Mesendoderm (in vitro differentiated cells): ENCODE measurements at regions not wholly inside any gene's neighbourhood (a gene's known extent, or its start where the extent isn't known, plus 50 kb on each side); places are given as distances from the start of the nearest gene placed in this dataset.

Experiments used
- DNase-seq: peaks from one replicate; pipeline ENCODE4 v3.0.0; 2013
- H2AK5ac ChIP-seq: 2 replicates; pipeline ENCODE4 v1.6.1; 2013; ENCODE audit warnings: low read length, inconsistent platforms
- H2BK120ac ChIP-seq: 2 replicates; pipeline ENCODE4 v1.6.1; 2013; ENCODE audit warnings: low read depth, mild to moderate bottlenecking, low read length, moderate library complexity, mixed read lengths
- H2BK15ac ChIP-seq: replicated peaks from 2 replicates; pipeline ENCODE4 v1.6.1; 2013; ENCODE audit warnings: low read depth, mild to moderate bottlenecking, moderate library complexity
- H2BK5ac ChIP-seq: 2 replicates; pipeline ENCODE4 v1.6.1; 2013; ENCODE audit warnings: low read length, inconsistent platforms
- H3K18ac ChIP-seq: 2 replicates; pipeline ENCODE4 v1.6.1; 2013; ENCODE audit warnings: mild to moderate bottlenecking, low read length, mixed read lengths
- H3K23ac ChIP-seq: one replicate; pipeline ENCODE4 v1.6.1; 2013; ENCODE audit warnings: low read length
- H3K27ac ChIP-seq: 2 replicates; pipeline ENCODE4 v1.5.1; 2013; ENCODE audit warnings: low read depth, mild to moderate bottlenecking, inconsistent platforms, low read length, moderate library complexity
- H3K27me3 ChIP-seq: 2 replicates; pipeline ENCODE4 v1.6.1; 2013; ENCODE audit warnings: low read length, control low read depth, mild to moderate bottlenecking, inconsistent platforms; ENCODE audit not compliant: insufficient read depth, poor library complexity
- H3K36me3 ChIP-seq: 2 replicates; pipeline ENCODE4 v1.6.1; 2013; ENCODE audit warnings: low read length, inconsistent platforms; ENCODE audit not compliant: control insufficient read depth, insufficient read depth
- H3K4ac ChIP-seq: one replicate; pipeline ENCODE4 v1.6.1; 2013; ENCODE audit warnings: low read depth, mild to moderate bottlenecking, low read length, moderate library complexity
- H3K4me1 ChIP-seq: 2 replicates; pipeline ENCODE4 v1.6.1; 2013; ENCODE audit warnings: low read depth, low read length, inconsistent platforms; ENCODE audit not compliant: control insufficient read depth
- H3K4me2 ChIP-seq: 2 replicates; pipeline ENCODE4 v1.6.1; 2013; ENCODE audit warnings: low read length
- H3K4me3 ChIP-seq: 2 replicates; pipeline ENCODE4 v1.5.1; 2013; ENCODE audit warnings: mild to moderate bottlenecking, low read length
- H3K56ac ChIP-seq: one replicate; pipeline ENCODE4 v1.6.1; 2013; ENCODE audit warnings: low read length
- H3K79me1 ChIP-seq: 2 replicates; pipeline ENCODE4 v1.6.1; 2013; ENCODE audit warnings: low read length, inconsistent platforms
- H3K79me2 ChIP-seq: 2 replicates; pipeline ENCODE4 v1.6.1; 2013; ENCODE audit warnings: mild to moderate bottlenecking, low read length; ENCODE audit not compliant: control insufficient read depth, insufficient read depth
- H3K9ac ChIP-seq: 2 replicates; pipeline ENCODE4 v1.6.1; 2013; ENCODE audit warnings: low read length, inconsistent platforms
- H4K5ac ChIP-seq: one replicate; pipeline ENCODE4 v1.6.1; 2013; ENCODE audit warnings: low read length
- H4K8ac ChIP-seq: one replicate; pipeline ENCODE4 v1.6.1; 2013; ENCODE audit warnings: low read depth, mild to moderate bottlenecking, control low read depth, low read length, moderate library complexity
- WGBS: extraction: QIAGEN DNeasy Blood & Tissue Kit; methylation state at CpG from one replicate; pipeline ENCODE4 v1.1.7; 2013; ENCODE audit warnings: low lambda C conversion rate, missing lambda C conversion rate; ENCODE audit not compliant: insufficient coverage; ENCODE audit errors: extremely low coverage; 5-methylcytosine and 5-hydroxymethylcytosine counted together

DNA sequence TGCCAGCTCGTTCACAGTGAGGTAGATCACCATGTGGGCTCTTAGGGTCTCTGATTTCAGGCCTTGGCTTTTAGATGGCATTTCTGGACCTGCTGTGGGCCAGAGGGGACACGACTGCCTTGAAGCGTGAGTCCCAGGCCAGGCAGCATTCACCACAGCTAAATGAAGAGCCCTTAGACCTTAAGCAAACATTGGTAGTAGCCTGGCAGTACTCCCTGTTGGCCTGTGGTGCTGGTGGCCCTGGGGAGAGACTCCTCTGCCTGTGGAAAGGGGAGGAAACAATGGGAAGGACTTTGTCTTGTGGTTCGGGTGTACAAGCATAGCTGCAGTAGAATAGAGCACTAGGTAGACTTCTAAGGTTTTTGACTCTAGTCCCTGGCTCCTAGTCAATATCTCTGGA is 456.0 kb upstream of the DCC start:
- H3K4me1 ChIP-seq, result no peaks in the 10 kb centered on the region
- H3K27me3 ChIP-seq, result no peaks in the 10 kb centered on the region
- no peak overlapping the region for H3K4ac ChIP-seq
- no peak for DNase-seq
- no peak overlapping the region for H3K9ac ChIP-seq
- H4K5ac ChIP-seq, result no peak overlapping the region
- no peak overlapping the region for H2AK5ac ChIP-seq
- H2BK15ac ChIP-seq, result no peak overlapping the region
- H3K36me3 ChIP-seq, result no peaks in the 10 kb centered on the region
- H3K18ac ChIP-seq, result no peak overlapping the region
- WGBS, result no CpG with 5 or more reads among the region's 4 CpGs
- no peak overlapping the region for H3K27ac ChIP-seq
- H2BK5ac ChIP-seq, result no peak overlapping the region
- no peak overlapping the region for H3K4me2 ChIP-seq
- H3K56ac ChIP-seq, result no peak overlapping the region
- no peaks in the 10 kb centered on the region for H3K79me2 ChIP-seq
- no peaks in the 10 kb centered on the region for H3K79me1 ChIP-seq
- no peak overlapping the region for H4K8ac ChIP-seq
- no peak overlapping the region for H3K23ac ChIP-seq
- H3K4me3 ChIP-seq, result no peak overlapping the region
- no peak overlapping the region for H2BK120ac ChIP-seq

DNA sequence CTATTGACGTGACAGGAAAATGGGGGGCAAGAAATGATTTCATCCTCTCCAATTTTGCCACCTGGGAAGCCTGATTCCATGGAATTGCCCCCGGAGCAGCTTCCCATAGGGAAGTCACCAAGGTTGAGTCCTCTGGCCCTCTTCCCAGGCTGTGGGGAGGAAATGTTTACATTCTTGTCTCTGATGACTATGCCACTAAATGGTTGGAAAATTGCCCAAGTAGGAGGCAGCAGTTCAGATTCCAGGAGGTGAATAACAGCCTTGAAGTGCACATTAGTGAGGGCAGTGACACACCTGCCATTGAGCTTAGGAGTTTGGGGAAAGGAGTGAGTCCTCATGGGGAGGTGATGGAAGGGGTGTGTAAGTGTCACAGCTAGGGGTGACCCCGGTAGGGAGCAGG is 449.2 kb upstream of the DCC start:
- H4K5ac ChIP-seq, result no peak overlapping the region
- H3K4me1 ChIP-seq, result no peaks in the 10 kb centered on the region
- no peak overlapping the region for H3K27ac ChIP-seq
- H4K8ac ChIP-seq, result no peak overlapping the region
- no peak overlapping the region for H2AK5ac ChIP-seq
- no peak for DNase-seq
- H3K23ac ChIP-seq, result no peak overlapping the region
- no peak overlapping the region for H3K9ac ChIP-seq
- H2BK120ac ChIP-seq, result no peak overlapping the region
- H3K36me3 ChIP-seq, result no peaks in the 10 kb centered on the region
- no peaks in the 10 kb centered on the region for H3K79me2 ChIP-seq
- no CpG with 5 or more reads among the region's 3 CpGs for WGBS
- H3K18ac ChIP-seq, result no peak overlapping the region
- no peak overlapping the region for H3K4me3 ChIP-seq
- no peak overlapping the region for H3K4me2 ChIP-seq
- H3K79me1 ChIP-seq, result no peaks in the 10 kb centered on the region
- H2BK15ac ChIP-seq, result no peak overlapping the region
- no peak overlapping the region for H3K4ac ChIP-seq
- H3K56ac ChIP-seq, result no peak overlapping the region
- H3K27me3 ChIP-seq, result no peaks in the 10 kb centered on the region
- no peak overlapping the region for H2BK5ac ChIP-seq

DNA sequence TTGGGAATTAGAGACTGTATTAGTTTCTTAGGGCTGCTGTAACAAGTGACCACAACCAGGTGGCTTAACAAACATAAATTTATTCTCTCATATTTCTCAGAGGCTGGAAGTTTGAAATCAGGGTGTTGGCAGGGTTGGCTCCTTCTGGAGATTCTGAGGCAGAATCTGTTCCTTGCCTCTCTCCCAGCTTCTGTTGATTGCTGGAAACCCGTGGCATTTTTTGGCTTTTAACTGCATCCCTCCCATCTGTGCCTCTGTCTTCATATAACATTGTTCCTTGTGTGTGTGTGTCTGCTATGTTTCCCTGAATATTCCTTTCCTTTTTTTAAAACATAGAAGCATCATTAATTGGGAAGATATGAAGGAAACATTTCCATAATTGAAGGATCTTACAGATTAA is 448.1 kb upstream of the DCC start:
- no peaks in the 10 kb centered on the region for H3K79me1 ChIP-seq
- no peak overlapping the region for H3K23ac ChIP-seq
- no peak overlapping the region for H4K5ac ChIP-seq
- no peak overlapping the region for H2BK15ac ChIP-seq
- no peak overlapping the region for H3K56ac ChIP-seq
- H2BK5ac ChIP-seq, result no peak overlapping the region
- no peak overlapping the region for H3K9ac ChIP-seq
- DNase-seq, result no peak
- H3K4me1 ChIP-seq, result no peaks in the 10 kb centered on the region
- no peak overlapping the region for H2AK5ac ChIP-seq
- no CpG with 5 or more reads among the region's 1 CpG for WGBS
- H3K27ac ChIP-seq, result no peak overlapping the region
- H3K79me2 ChIP-seq, result no peaks in the 10 kb centered on the region
- H4K8ac ChIP-seq, result no peak overlapping the region
- H3K4ac ChIP-seq, result no peak overlapping the region
- no peak overlapping the region for H2BK120ac ChIP-seq
- no peaks in the 10 kb centered on the region for H3K36me3 ChIP-seq
- H3K4me3 ChIP-seq, result no peak overlapping the region
- H3K18ac ChIP-seq, result no peak overlapping the region
- no peaks in the 10 kb centered on the region for H3K27me3 ChIP-seq
- H3K4me2 ChIP-seq, result no peak overlapping the region

DNA sequence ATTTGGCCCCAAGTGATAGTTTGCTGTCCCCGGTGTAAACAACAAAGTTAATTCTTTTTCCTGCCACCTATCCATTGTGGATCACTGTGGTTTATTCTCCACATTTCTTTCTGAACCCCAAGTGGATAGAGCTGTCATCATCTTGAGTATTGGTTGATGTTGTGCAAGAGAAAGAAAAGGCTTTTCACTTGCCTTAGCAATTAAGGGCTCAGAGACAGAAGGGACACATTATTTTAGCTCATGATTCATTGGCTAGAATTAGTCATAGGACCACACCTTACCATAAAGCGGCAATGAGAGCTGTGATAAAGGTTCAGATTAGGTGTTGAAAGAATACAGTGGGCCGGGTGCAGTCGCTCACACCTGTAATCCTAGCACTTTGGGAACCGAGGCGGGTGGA is 442.1 kb upstream of the DCC start:
- WGBS, result no CpG with 5 or more reads among the region's 6 CpGs
- Histone ChIP-seq H3K27ac (no peak overlapping the region), H2BK120ac (no peak overlapping the region), H2BK15ac (no peak overlapping the region), H3K4me3 (no peak overlapping the region), H3K79me2 (no peaks in the 10 kb centered on the region), H2BK5ac (no peak overlapping the region), H3K27me3 (no peaks in the 10 kb centered on the region), H4K8ac (no peak overlapping the region), H3K9ac (no peak overlapping the region), H3K4me2 (no peak overlapping the region), H3K56ac (no peak overlapping the region), H3K4me1 (no peaks in the 10 kb centered on the region), H4K5ac (no peak overlapping the region), H3K79me1 (no peaks in the 10 kb centered on the region), H3K23ac (no peak overlapping the region), H2AK5ac (no peak overlapping the region), H3K4ac (no peak overlapping the region), H3K36me3 (no peaks in the 10 kb centered on the region), H3K18ac (no peak overlapping the region)
- no peak for DNase-seq

GRCh38 chr18:51907687-51908597 is 432.1 kb upstream of the DCC start:
- Histone ChIP-seq H2BK120ac (no peak overlapping the region), H3K4me1 (no peaks in the 10 kb centered on the region), H4K5ac (no peak overlapping the region), H3K56ac (no peak overlapping the region), H4K8ac (no peak overlapping the region), H3K27ac (no peak overlapping the region), H3K4ac (no peak overlapping the region), H3K27me3 (no peaks in the 10 kb centered on the region), H3K79me2 (no peaks in the 10 kb centered on the region), H2BK5ac (no peak overlapping the region), H2BK15ac (no peak overlapping the region), H3K18ac (no peak overlapping the region), H2AK5ac (no peak overlapping the region), H3K79me1 (no peaks in the 10 kb centered on the region), H3K4me3 (no peak overlapping the region), H3K9ac (no peak overlapping the region), H3K23ac (no peak overlapping the region), H3K36me3 (no peaks in the 10 kb centered on the region), H3K4me2 (no peak overlapping the region)
- DNase-seq, result no peak
- WGBS, result no CpG with 5 or more reads among the region's 7 CpGs

DNA sequence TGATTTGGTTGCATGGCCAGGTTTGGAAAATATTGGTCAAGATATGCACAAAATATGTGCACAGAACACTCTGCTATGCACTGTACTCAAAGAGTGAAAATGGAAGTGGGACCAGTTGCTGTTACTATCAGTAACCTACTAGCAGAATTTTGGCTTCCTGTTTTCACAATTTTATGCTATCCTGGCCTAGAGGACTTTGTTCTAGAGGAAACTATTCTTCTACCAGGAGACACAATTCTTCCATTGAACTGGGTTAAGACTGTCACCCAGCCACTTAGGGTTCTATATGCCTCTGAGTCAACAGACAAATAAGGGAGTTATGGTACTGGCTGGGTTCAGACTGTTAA is 431.4 kb upstream of the DCC start:
- Histone ChIP-seq H3K4me2 (no peak overlapping the region), H3K23ac (no peak overlapping the region), H3K36me3 (no peaks in the 10 kb centered on the region), H4K8ac (no peak overlapping the region), H4K5ac (no peak overlapping the region), H2BK5ac (no peak overlapping the region), H3K79me2 (no peaks in the 10 kb centered on the region), H3K27ac (no peak overlapping the region), H3K27me3 (no peaks in the 10 kb centered on the region), H2BK15ac (no peak overlapping the region), H2BK120ac (no peak overlapping the region), H3K18ac (no peak overlapping the region), H3K4me1 (no peaks in the 10 kb centered on the region), H3K9ac (no peak overlapping the region), H3K4ac (no peak overlapping the region), H2AK5ac (no peak overlapping the region), H3K56ac (no peak overlapping the region), H3K4me3 (no peak overlapping the region), H3K79me1 (no peaks in the 10 kb centered on the region)
- no peak for DNase-seq
